NK-92 treated with Interleukin-12 subunit alpha and Interleukin-12 subunit beta, amount 100 ng/mL, for 24 hours (cell line): ENCODE measurements at regions not wholly inside any gene's neighbourhood (a gene's known extent, or its start where the extent isn't known, plus 50 kb on each side); places are given as distances from the start of the nearest gene placed in this dataset.
"Not testable (repeated sequence)": the region's sequence is repeated elsewhere in the genome, so short reads cannot be mapped to it uniquely, and the experiment has no call there.

Experiments
- DNase-seq: peaks from one replicate; lab custom pipeline; 2025; lab: John Stamatoyannopoulos, UW

DNA sequence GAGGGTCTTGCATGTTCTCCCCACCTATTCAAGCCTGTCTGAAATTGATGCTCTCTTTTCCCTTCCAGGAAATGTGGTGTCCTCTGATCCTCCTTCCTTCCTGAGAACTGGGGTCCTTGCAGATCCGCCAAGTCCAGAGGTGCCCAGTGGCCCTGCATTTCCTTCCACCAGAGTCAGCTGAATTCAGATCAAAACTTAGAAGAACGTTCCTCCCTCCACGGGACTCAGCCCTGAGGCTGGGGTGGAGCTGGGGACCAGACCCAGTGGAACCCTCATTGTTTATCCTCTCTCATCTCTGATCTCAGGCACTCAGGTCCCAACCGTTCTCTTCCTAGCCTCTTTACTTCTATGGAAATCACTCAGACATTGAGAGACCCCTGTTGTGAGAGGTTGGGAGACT, 477.3 kb downstream of the TSHZ3 start:
- no peak for DNase-seq

DNA sequence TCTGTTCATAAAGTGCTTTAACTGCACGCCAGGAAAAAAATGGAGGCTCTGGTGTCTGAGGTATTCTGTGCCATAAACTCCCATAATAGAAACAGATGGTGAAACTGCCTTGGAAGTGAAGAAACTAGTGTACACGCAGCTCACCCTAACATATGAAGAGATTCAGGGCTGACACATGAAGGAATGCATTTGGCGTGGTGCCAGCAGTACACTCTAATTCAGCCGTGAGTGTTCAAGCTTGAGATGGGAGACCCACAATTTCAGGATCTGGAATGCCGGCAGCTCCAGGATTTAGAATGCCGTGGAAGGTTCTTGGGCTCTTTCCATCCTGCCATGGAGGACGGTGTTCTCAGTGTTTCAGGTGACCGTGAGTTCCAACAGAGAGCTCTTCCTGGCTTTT, 478.4 kb downstream of the TSHZ3 start:
- no peak for DNase-seq

DNA sequence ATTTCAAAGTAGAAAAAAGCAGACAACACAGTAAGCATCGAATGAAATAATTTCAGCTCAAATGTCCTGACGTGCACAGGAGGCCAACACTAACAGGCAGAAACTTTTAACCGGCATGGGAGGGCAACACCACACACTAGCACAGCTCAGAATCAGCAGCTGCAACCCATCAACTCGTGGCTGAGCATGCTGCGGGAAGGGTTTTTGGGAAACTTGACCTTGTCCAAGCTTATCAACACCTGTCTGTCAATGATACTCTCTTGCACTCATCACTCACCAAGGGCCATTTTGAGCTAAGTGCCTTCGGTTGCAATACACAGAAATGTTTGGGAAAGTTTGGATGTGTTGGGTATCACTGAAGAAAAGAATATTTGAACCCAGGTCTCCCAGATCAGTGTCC, 483.7 kb downstream of the TSHZ3 start:
- DNase-seq = no peak

DNA sequence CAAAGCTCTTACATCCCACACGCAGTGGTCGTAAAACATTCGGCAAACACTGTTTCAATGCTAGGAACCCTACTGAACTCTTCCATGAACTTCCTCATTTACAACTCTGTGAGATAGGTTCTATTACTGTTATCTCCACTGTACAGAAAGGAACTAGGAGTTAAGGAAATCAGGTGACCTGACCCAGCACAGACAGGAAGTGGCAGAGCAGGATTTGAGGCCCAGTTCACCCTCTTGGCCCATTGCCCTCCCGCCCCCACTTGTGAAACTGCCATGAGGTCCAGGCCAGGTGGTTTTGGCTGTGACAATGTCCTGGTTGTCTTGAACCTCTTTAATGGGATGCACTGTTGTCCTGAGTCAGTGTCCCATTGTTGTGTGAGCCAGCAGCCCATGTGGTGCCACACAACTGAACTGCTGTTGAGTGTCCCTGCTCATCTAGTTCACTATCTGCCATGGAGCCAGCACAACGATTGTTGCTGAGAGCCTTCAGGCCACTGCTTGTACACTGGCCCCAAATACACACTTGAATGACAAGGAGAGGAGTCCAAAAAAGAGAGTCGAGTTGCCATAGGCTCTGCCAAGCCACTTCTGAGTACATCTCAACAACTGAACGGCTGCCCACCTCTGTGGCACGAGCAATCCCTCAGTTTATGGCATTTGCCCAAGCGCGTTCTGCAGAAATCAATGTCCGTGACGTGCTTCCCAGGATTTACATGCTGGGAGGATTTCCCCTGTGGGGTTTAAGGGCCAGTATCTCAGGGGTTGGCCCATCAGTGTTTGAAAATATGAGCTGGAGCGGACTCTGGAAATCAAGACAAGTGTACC, 484.6 kb downstream of the TSHZ3 start:
- DNase-seq = no peak

DNA sequence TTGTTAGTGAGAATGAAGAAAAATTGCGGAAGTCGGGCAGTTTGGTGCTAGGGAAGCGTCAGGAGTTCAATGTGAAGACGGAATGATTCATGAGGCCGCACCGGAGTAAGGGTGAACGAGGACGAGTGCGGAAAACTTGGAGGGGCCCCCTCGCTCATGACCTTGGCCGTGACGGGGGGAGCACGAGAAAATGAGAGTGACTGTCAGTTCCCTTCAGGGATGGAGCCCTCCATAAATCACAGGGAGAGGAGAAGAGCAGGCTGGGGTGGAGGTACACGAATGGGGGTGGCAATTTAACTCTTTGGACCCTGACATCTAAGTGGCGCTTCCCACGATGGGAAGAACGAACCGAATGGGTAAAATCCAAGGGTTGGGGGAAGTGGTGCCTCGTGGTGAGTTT, 486.4 kb downstream of the TSHZ3 start:
- no peak for DNase-seq

DNA sequence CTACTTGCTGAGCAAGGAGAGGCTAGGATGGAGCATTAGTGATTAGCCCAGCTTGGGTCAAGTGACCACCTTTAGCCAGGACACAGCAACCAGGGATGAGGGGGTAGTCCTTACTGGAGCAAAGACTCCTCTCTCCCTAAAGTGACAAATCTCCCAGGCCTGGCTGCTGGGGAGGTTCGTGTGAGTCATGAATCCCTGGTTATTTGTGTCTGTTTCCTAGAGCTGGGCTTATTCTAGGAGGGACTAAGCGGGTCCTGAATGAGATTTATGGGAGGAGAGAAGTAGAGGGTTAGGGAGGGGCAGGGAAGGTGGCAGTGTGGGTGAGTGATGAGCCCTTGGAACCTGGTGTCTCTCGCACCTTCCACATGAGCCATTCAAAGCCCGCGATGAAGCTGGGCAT, 487.3 kb downstream of the TSHZ3 start:
- no peak for DNase-seq

DNA sequence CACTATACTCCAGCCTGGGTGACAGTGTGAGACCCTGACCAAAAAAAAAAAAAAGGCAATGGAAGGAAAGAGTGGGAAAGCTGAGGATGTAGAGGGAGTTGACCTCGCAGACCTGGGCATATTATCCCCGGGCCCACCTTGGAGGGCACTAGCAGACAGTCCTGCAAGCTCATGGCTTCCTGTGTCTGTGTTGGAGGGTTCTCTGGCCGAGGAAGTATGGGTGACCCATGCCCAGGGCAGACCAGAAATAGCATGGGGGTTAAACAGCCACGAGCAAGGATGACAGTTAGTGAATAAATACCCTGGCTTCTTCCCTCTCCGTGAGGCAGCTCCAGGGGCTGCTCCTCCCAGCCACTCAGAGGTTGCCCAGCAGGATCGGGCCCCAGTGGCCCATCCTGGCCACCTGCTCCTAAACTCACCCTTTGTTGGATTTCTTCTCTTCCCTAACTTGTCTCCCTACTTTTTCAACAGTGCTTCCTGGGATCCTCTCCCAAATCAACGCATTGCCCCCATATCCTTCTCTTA, 485.8 kb downstream of the ZNF536 start:
- no peak for DNase-seq

DNA sequence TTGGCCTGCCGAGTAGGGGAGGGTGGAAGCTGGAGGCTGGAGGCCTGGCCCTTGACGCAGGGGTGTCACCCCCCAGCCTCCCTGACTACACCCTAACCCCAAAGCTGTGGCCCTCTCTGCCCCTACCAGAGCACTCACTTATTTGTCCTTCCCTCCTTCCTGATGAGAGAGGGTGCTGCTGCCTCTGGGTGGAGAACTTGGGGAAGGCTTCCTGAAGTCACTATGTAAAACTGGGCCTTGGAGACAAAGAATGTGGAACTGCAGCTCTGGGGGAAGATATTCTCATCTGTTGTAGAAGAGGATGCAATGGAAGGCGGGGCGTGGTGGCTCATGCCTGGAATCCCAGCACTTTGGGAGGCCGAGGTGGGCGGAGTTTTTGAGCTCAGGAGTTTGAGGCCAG, 485.2 kb downstream of the ZNF536 start:
- DNase-seq = no peak

DNA sequence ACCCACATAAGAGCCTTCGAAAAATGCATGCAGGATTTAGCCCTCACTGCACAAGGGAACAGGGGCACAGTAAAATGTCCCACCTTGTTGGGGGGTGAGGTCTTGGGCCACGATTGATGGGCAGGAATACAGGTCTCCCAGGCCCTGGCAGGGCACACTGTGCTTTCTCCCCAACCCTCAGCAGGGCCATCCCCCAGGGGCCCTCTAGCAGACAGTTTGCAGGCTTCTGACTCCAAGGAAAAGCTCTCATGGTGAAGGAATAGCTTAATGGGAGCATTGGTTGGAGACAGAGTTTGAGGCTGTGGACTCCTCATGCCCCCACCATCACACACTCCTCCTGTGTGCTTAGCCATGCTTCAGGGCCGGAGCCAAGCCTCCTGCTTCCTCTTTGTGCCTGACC, 484.6 kb downstream of the ZNF536 start:
- no peak for DNase-seq

DNA sequence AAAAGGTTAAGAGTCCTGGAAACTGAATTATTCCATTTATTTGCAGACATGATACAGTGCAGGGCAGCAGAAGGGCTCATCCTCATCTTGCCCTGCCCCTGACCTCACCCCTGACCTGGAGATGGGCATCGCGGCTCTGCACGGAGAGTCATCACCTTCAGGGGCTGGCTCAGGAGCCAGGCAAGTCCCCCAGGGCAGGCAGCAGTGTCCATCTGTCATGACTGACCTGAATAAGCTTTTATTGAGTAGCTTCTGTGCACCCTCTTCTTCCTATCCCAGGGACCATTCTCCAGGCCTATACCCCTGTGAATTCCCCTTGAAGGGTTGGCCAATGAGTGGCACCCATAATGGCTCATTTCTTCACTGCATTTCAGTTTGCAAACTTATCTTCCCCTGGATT, 484.2 kb downstream of the ZNF536 start:
- no peak for DNase-seq

DNA sequence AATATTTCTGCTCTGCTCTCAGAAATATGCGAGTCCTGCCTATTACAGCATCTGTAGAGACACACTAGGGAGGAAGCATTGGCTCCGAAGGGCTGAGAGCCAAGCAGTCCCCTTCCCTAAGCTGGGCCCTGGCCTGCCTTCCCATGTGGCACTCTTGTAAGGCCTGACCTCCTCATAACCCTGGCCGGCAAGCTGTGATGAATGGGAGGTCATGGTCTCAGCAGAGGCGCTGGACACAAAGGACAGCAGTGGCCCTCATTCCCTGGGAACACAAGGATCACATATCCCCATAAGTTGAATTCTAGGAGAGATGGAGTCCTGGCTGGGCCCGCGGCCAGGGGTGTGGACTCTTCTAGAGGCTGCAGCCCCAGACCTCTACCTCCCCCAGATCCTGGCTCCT, 483.3 kb downstream of the ZNF536 start:
- no peak for DNase-seq

DNA sequence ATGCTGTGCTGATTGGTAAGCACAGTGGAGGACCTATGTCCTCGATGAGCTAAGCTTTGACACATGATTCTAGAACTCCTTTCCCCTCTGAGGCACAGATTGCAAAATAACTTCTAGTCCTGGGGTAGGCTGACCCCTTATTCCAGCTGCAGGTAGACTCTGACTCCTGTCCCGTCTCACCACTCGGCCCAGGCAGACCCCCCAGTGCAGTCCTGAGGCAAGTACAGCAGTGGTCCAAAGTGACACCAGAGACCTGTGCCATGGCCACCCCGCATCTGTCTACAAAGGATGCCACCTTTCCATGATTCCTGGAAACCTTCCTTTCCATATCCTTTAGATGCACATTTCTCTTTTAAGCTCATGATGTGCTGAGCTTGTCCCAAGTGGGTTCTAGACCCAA, 482.5 kb downstream of the ZNF536 start:
- DNase-seq = no peak

DNA sequence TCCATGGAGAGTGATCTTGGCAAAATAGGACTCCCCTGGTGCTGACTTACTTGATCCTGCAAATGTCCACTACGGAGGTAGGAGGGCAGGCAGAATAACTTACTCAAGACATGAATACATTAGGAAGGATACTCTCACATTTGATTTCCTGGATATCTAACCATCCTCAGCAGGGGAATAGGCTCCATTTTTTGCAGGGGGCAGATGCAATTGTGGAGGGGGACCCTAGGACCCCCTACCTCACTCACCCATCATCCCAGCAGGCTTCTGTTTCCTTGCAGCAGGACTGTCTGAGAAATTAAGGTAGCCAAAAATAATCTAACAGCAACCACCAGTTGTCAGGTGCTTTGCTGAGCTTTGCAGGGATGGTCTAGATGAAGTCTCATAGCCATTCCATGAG, 482.0 kb downstream of the ZNF536 start:
- no peak for DNase-seq

DNA sequence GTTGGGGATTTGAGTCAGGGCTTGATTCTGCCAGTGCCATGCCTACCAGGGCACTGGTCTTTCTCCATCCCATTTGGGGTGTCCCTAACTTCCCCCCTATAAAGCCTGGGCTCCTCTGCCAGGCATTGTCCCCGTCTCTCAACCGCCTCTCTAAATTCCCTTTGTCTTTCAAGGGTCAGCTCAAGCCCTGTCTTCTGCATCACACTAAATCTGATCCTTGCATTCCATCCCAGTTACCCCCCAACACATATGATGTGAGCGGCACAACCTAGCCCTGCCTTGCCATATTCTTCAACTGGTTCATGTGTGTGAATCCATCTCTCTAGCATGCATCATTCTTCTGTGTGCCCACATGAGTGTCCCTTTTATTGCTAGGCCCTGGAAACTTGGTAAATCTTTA, 480.9 kb downstream of the ZNF536 start:
- no peak for DNase-seq

DNA sequence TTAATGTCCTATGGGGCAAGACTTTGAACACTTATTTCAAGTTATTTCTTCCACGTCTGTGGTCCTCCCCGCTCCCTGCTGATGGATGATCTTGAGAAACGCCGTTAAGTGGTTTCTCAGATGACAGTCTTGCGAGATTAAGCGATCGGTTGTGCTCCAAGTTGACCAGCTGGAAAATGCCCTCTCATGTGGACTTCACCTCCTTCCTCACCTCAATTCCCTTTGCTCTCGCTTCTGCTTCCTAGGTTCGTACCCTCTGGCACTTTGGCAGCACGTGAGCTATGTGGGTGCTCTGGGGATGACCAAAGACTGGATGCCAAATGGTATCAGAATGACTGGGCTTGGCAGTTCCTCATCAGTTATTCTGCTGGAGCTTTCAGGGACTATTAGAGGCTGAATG, 480.0 kb downstream of the ZNF536 start:
- DNase-seq = no peak

DNA sequence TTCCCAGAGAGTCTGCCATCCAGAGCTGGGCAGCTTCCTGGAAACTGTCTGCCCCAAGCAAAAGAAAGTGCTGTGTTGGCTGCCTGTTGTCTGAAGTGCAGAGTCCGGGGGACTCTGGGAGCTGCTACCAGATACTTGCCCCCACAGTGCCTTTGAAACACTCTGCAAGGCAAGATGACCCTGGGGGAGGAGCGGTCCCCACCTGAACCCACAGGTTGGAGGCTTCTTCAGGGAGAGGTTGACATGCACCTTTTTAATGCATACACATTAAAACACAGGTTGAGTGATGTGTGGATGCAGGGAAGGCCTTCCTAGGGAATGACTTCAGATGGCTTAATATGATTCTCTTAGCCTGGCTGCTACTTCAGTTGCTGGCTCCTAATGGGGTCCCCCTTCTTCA, 479.5 kb downstream of the ZNF536 start:
- DNase-seq = no peak

DNA sequence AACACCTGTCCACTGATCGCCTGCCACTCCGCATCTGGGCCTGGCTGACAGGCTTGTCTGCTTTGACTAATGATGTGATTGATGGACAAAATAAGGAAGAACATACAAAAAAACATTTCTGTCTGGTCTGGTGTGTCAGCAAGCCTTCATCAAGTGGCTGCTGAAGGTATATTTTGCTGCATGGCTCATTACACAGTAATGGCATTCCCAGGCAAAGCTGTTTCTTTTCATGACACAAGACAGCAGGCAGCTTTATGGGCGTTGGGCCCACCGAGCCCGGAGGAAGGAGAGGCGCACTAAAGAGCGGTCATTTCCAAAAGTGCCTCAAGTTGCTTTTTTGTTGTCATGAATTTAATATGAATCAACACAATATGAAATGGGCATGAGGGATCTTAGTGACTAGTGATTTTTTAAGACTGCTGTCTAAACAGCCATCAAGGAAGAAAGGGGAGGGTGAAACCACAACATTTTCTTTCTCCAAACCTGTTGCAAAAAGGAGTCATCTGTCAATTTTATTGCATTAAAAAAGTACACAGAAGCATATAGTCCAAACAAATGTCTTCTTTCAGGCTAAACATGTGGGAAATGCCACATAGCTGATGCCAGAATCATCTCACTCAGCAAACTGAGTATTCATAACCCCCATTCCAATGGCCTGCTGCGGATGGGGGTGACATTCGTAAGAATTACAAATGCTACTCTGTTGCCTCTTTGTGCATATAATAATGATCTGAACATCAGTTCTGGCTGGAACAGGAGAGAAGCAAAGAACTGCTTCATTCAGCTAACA, 476.6 kb downstream of the ZNF536 start:
- no peak for DNase-seq

DNA sequence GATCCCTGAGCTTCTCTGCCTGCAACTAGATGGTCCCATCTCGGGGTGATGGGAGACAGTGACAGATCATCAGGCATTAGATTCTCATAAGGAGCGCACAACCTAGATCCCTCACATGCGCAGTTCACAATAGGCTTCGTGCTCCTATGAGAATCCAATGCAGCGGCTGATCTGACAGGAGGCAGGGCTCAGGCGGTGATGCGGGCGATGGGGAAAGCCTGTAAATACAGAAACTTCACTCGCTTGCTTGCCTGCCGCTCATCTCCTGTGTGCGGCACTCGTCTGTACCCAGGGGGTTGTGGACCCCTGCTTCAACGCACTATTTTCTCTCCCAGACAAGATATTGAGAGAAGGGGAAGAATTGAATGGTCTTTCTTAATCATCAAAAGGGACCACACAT, 473.9 kb downstream of the ZNF536 start:
- no peak for DNase-seq

DNA sequence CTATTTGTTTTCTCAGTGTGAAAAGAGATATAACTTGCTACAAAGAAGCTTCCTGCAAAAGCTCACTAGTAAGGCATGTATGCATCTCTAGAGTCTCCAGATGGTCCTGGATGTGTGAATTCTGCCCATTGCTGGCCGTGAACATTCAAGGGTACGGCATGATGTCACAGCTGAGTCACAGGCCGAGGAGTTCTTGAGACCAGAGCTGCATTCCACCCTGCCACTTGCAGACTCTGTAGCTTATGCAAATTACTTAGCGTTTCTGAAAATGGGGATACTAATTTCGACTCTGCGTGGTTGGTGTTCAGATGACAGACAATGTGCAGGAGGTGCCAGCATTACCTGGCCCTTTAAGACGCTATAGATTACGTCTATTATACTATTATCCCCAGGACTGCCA, 470.7 kb downstream of the ZNF536 start:
- no peak for DNase-seq

DNA sequence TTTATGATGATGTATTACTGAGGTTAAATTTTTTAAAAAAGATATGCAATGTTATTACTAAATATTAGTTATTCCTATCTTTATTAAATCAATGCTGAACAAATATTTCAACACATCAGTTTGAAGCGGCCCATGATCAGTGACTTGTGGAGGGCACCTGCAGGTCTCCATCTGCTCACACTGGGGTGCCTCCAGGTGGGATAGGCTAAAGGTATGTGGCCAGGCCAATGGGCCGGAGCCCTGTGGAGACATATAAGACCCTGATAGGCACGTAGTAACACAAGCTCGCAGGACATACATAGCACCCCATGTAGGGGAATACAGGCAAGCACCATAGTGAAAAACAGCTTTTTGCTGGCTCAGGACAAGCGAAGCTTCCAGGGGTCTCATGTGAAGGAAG, 469.8 kb downstream of the ZNF536 start:
- no peak for DNase-seq

DNA sequence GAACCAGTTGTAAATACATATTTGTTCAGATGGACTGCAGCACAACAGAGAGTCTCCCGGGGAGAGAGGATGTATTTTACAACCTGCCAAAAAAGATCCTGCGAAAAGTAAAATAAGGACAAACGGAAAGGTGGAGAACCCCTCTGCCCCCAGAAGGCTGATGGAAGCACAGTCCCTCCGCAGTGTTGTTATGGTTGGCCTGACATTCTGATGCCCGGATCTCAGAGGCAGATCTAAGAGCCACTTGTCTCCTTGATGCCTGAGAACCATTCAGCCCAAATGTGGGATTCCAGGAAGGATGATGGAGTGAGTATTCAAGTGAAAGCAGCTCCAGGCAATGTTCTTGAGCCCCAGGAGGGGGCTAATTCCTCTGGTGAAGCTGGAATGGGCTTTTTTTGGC, 458.7 kb downstream of the ZNF536 start:
- no peak for DNase-seq

DNA sequence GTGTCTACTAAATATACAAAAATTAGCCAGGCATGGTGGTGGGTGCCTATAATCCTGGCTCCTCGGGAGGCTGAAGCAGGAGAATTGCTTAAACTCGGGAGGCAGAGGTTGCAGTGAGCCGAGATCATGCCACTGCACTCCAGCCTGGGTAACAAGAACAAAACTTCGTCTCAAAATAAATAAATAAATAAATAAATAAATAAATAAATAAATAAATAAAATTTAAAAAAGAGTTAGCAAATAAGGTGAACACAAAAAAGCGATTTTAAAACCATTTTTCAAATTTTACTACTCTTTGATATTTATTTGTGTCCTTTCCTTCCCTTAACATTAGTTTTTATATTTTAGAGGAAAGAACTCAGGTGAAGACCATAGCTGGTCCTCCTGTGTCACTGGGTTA, 453.3 kb downstream of the ZNF536 start:
- DNase-seq = not testable (repeated sequence)

DNA sequence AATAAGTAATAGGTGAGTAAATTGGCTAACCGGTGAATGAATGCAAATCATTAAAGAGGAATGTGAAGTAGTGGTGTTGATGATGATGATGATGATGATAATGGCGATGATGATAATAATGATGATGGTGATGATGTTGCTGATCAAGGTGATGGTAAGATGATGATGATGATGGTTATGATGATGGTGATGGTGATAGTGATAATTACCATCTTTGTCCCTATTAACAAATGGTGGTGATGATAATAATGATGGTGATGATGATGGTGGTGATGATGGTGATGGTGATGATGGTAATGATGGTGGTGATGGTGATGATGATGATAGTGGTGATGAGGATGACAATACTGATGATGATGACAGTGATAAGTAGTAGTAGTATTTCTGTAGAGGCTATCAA, 452.6 kb downstream of the ZNF536 start:
- DNase-seq = no peak
